ENCODE measurements at regions not wholly inside any gene's neighbourhood (a gene's known extent, or its start where the extent isn't known, plus 50 kb on each side); places are given as distances from the start of the nearest gene placed in this dataset.

DNA sequence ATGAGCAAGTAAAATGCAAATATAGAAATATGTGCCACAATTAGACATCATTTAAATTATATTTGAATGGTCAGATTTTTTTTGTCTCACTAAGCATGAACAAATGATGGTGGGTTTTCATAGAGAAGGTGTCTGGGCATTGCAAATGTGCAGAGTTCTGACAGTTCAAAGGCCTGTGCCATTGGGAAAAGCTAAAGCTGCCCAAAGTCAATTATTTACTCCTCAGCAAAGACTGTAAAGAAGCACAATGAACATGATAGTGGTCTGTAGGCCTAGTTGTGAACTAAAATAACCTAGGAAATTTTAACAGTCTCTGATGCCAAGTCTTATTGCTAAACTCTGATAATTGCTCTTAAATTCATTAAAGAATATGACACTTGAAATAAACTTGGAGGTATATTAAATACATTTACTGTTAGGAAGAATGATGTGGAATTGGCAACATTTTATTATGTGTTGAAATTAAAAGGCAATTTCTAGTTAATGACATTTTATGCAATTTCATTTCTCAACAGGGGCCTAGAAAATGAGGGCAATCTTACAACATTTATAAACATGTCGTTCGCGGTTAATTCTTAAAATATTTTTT is 874.3 kb upstream of the ADAMTS5 start:
- CTCF ChIA-PET, result no interaction called here
- TF ChIP-seq SUZ12 (IDR thresholded peaks at IDR 0.05) (no peak), ARNT (IDR thresholded peaks at IDR 0.05) (no peak), CTBP1 (IDR thresholded peaks at IDR 0.05; ENCODE audit: borderline replicate concordance) (no peak), LEF1 (IDR thresholded peaks at IDR 0.05; ENCODE audit: borderline replicate concordance) (no peak)
- no peak for DNase-seq (ENCODE audit: extremely low spot score)
- POLR2A ChIA-PET, result no interaction called here

DNA sequence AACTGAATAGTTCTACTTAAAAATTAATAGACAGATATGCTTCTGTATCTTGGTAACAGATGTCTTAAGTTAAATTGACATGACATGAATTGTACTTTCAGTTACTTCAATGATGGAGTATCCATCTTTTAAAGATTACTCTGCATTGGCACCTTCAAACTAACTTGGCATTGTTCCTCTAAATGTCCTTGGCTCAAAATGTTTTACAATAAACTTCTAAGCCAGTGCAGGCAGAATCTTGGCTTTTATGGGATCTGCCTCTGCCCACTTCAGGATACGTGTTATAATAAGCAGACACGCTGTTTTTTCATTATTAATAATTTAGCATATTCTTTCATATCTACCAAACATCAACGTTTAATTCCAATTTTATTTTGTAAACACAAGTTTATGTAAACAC is 873.4 kb upstream of the ADAMTS5 start:
- TF ChIP-seq CTBP1 (IDR thresholded peaks at IDR 0.05; ENCODE audit: borderline replicate concordance) (no peak), SP1 (IDR thresholded peaks at IDR 0.05) (no peak), TARDBP (IDR thresholded peaks at IDR 0.05) (no peak), L3MBTL2 (conservative IDR thresholded peaks at IDR 0.05) (no peak), HDGF (IDR thresholded peaks at IDR 0.05; ENCODE audit: borderline replicate concordance) (no peak), FOXM1 (IDR thresholded peaks at IDR 0.05; ENCODE audit: borderline replicate concordance) (no peak), ARNT (IDR thresholded peaks at IDR 0.05) (no peak), NFRKB (IDR thresholded peaks at IDR 0.05) (no peak), FOXA1 (IDR thresholded peaks at IDR 0.05) (no peak), PKNOX1 (IDR thresholded peaks at IDR 0.05) (no peak), LEF1 (IDR thresholded peaks at IDR 0.05; ENCODE audit: borderline replicate concordance) (no peak), SUZ12 (IDR thresholded peaks at IDR 0.05) (no peak), ZNF384 (IDR thresholded peaks at IDR 0.05) (no peak), ELF4 (IDR thresholded peaks at IDR 0.05) (no peak), FOXK2 (IDR thresholded peaks at IDR 0.05) (no peak), BHLHE40 (IDR thresholded peaks at IDR 0.05; ENCODE audit: borderline replicate concordance) (no peak)
- CTCF ChIA-PET, result no interaction called here
- no peak for DNase-seq (ENCODE audit: extremely low spot score)

DNA sequence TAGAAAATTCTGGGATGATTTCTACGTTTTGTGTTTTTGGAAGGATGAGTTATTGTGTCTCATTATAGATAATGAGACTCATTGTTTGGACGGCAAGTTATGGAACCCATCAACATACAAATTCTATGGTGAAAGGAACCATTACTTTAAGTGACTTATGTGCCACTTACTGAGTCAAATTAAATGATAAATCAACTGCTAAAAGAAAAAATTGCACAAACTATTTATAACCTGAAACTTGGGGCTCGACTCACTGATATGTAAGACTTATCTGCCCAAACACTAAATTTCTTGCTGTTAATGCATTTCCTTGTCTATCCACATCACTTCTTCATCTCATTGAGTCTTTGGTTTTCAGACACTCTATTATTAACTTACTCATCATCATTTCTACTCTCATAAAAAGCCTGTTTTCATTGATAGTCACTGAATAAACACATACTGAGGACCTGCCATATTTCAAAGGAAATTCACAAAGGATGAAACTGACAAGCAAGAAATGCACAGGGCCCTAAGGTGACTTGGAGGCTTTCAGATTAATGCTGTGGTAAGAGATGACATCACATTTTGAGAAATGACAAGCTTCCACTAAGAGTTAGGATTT is 872.7 kb upstream of the ADAMTS5 start:
- no peak for DNase-seq (ENCODE audit: extremely low spot score)
- POLR2A ChIA-PET, result no interaction called here
- CTCF ChIA-PET, result no interaction called here
- TF ChIP-seq FOXA1 (IDR thresholded peaks at IDR 0.05), result no peak
- no peak for TF ChIP-seq SUZ12 (IDR thresholded peaks at IDR 0.05)
- no peak for TF ChIP-seq PKNOX1 (IDR thresholded peaks at IDR 0.05)
- TF ChIP-seq FOXM1 (IDR thresholded peaks at IDR 0.05; ENCODE audit: borderline replicate concordance), result no peak
- no peak for TF ChIP-seq CTBP1 (IDR thresholded peaks at IDR 0.05; ENCODE audit: borderline replicate concordance)
- TF ChIP-seq TARDBP (IDR thresholded peaks at IDR 0.05), result no peak
- TF ChIP-seq LEF1 (IDR thresholded peaks at IDR 0.05; ENCODE audit: borderline replicate concordance), result no peak
- TF ChIP-seq ARNT (IDR thresholded peaks at IDR 0.05), result no peak
- TF ChIP-seq ZNF384 (IDR thresholded peaks at IDR 0.05), result no peak
- no peak for TF ChIP-seq HDGF (IDR thresholded peaks at IDR 0.05; ENCODE audit: borderline replicate concordance)
- TF ChIP-seq L3MBTL2 (conservative IDR thresholded peaks at IDR 0.05), result no peak
- TF ChIP-seq NFRKB (IDR thresholded peaks at IDR 0.05), result no peak
- no peak for TF ChIP-seq BHLHE40 (IDR thresholded peaks at IDR 0.05; ENCODE audit: borderline replicate concordance)
- no peak for TF ChIP-seq SP1 (IDR thresholded peaks at IDR 0.05)
- no peak for TF ChIP-seq ELF4 (IDR thresholded peaks at IDR 0.05)

More for the DNA sequence above, 873.4 kb upstream of the ADAMTS5 start:
- POLR2A ChIA-PET, result no interaction called here

DNA sequence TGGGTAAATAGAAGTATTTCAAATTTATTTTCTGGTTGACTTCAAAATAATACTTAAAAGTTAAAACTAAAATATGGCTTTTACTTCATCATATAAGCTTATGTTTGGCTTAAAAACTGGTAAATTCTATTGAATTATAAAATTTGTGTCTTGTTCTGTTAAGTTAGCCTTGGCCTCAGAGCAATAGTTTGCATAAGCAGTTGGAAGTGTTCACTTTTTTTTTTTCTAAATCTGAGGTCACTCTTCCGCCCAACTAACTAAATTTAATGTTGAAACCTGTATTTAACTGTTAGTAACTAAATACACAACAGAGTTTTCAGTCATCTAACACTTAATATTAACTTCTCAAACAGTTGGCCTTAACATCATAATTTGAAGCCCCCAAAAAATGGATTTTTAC is 871.7 kb upstream of the ADAMTS5 start:
- POLR2A ChIA-PET, result no interaction called here
- CTCF ChIA-PET, result no interaction called here
- no peak for TF ChIP-seq LEF1 (IDR thresholded peaks at IDR 0.05; ENCODE audit: borderline replicate concordance)
- TF ChIP-seq ELF4 (IDR thresholded peaks at IDR 0.05), result no peak
- TF ChIP-seq BHLHE40 (IDR thresholded peaks at IDR 0.05; ENCODE audit: borderline replicate concordance), result no peak
- TF ChIP-seq PKNOX1 (IDR thresholded peaks at IDR 0.05), result no peak
- TF ChIP-seq NFRKB (IDR thresholded peaks at IDR 0.05), result no peak
- no peak for TF ChIP-seq ARNT (IDR thresholded peaks at IDR 0.05)
- TF ChIP-seq FOXM1 (IDR thresholded peaks at IDR 0.05; ENCODE audit: borderline replicate concordance), result no peak
- TF ChIP-seq FOXA1 (IDR thresholded peaks at IDR 0.05), result no peak
- no peak for DNase-seq (ENCODE audit: extremely low spot score)

DNA sequence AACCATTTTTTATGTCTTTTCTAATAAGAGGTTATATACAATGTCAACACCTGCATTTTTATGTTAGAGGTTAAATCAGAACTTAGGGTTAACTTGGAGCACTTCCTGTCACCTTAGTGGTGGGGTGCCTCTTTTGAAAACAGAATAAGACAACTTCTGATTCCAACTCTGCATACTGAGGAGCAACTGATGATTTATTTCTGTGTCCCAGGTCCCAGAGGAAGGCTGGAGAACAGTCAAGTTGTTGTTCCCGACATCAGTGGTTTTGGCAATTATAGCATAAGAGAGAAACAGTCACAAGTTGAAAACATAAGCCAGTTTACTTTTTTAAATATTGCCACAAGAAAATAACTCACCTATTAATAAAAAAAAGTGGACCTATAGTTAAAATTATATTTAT is 871.0 kb upstream of the ADAMTS5 start:
- ChIA-PET CTCF (no interaction called here), POLR2A (no interaction called here)
- DNase-seq (ENCODE audit: extremely low spot score), result no peak
- TF ChIP-seq FOXM1 (IDR thresholded peaks at IDR 0.05; ENCODE audit: borderline replicate concordance) (no peak), SUZ12 (IDR thresholded peaks at IDR 0.05) (no peak), TARDBP (IDR thresholded peaks at IDR 0.05) (no peak), CTBP1 (IDR thresholded peaks at IDR 0.05; ENCODE audit: borderline replicate concordance) (no peak), L3MBTL2 (conservative IDR thresholded peaks at IDR 0.05) (no peak), LEF1 (IDR thresholded peaks at IDR 0.05; ENCODE audit: borderline replicate concordance) (no peak), ARNT (IDR thresholded peaks at IDR 0.05) (no peak), FOXK2 (IDR thresholded peaks at IDR 0.05) (no peak), ZNF384 (IDR thresholded peaks at IDR 0.05) (no peak), ELF4 (IDR thresholded peaks at IDR 0.05) (no peak), BHLHE40 (IDR thresholded peaks at IDR 0.05; ENCODE audit: borderline replicate concordance) (no peak), SP1 (IDR thresholded peaks at IDR 0.05) (no peak), HDGF (IDR thresholded peaks at IDR 0.05; ENCODE audit: borderline replicate concordance) (no peak), NFRKB (IDR thresholded peaks at IDR 0.05) (no peak), PKNOX1 (IDR thresholded peaks at IDR 0.05) (no peak), FOXA1 (IDR thresholded peaks at IDR 0.05) (no peak)

All from HEK293T (cell line).